Activated T-helper 1 cell treated with anti-CD3 and anti-CD28 coated beads, Interleukin-12 subunit alpha, Interleukin-12 subunit beta, Interleukin-2, Interleukin-4 antibody, amounts not matched to agents 30 ng/mL and 10 ng/mL and 1 ng/mL, durations not matched to agents 14 hours and 24 hours and 36 hours (primary cell): ENCODE measurements at regions not wholly inside any gene's neighbourhood (a gene's known extent, or its start where the extent isn't known, plus 50 kb on each side); places are given as distances from the start of the nearest gene placed in this dataset.
"Not testable (repeated sequence)": the region's sequence is repeated elsewhere in the genome, so short reads cannot be mapped to it uniquely, and the experiment has no call there.

ENCODE experiments used
- DNase-seq: peaks from one replicate; pipeline ENCODE4 v3.0.0; 2021; ENCODE audit warnings: low spot score
- H3K27ac Mint-ChIP-seq: one replicate; pipeline ENCODE4 v1.8.0; 2021; ENCODE audit warnings: mild to moderate bottlenecking, mixed read lengths
- H3K27me3 Mint-ChIP-seq: one replicate; pipeline ENCODE4 v1.8.0; 2022; ENCODE audit warnings: mild to moderate bottlenecking, moderate library complexity, mixed read lengths; ENCODE audit not compliant: insufficient read depth
- H3K36me3 Mint-ChIP-seq: one replicate; pipeline ENCODE4 v1.8.0; 2021; ENCODE audit warnings: low read depth, mixed read lengths
- H3K4me1 Mint-ChIP-seq: one replicate; pipeline ENCODE4 v1.8.0; 2021; ENCODE audit warnings: low read depth, mixed read lengths
- H3K4me3 Mint-ChIP-seq: one replicate; pipeline ENCODE4 v1.8.0; 2021; ENCODE audit warnings: mild to moderate bottlenecking, moderate library complexity, mixed read lengths
- H3K9me3 Mint-ChIP-seq: one replicate; pipeline ENCODE4 v1.8.0; 2021; ENCODE audit warnings: mixed read lengths
- intact Hi-C: fragments of 100-400 bp; cut with micrococcal nuclease; formaldehyde crosslinking; loops from one replicate; pipeline ENCODE4 v1.15.1; 2024

GRCh38 chr13:21868823-21869222, 197.9 kb downstream of the FGF9 start:
- DNase-seq, result no peak
- peaks cover 6% of the 10 kb centered on the region for H3K9me3 Mint-ChIP-seq
- no peaks in the 10 kb centered on the region for H3K36me3 Mint-ChIP-seq
- no peak overlapping the region for H3K4me3 Mint-ChIP-seq
- intact Hi-C loops, result no loop called here
- no peaks in the 10 kb centered on the region for H3K4me1 Mint-ChIP-seq
- peaks cover 3% of the 10 kb centered on the region for H3K27me3 Mint-ChIP-seq
- H3K27ac Mint-ChIP-seq, result no peak overlapping the region

GRCh38 chr13:21871382-21871781, 200.5 kb downstream of the FGF9 start:
- H3K27me3 Mint-ChIP-seq, result peaks cover 3% of the 10 kb centered on the region
- no peak overlapping the region for H3K27ac Mint-ChIP-seq
- H3K9me3 Mint-ChIP-seq, result no peaks in the 10 kb centered on the region
- no peak overlapping the region for H3K4me3 Mint-ChIP-seq
- no peak for DNase-seq
- intact Hi-C loops, result no loop called here
- no peaks in the 10 kb centered on the region for H3K36me3 Mint-ChIP-seq
- H3K4me1 Mint-ChIP-seq, result no peaks in the 10 kb centered on the region

- no peak for DNase-seq
- Mint-ChIP-seq H3K27me3 (peaks cover 3% of the 10 kb centered on the region), H3K27ac (no peak overlapping the region), H3K4me1 (no peaks in the 10 kb centered on the region), H3K4me3 (no peak overlapping the region), H3K36me3 (no peaks in the 10 kb centered on the region), H3K9me3 (no peaks in the 10 kb centered on the region)
- intact Hi-C loops, result no loop called here
Measured at GRCh38 chr13:21871919-21872318, 201.0 kb downstream of the FGF9 start.

GRCh38 chr13:21872795-21873194, 201.9 kb downstream of the FGF9 start:
- no peaks in the 10 kb centered on the region for H3K9me3 Mint-ChIP-seq
- no peak overlapping the region for H3K27ac Mint-ChIP-seq
- intact Hi-C loops, result no loop called here
- DNase-seq, result no peak
- H3K27me3 Mint-ChIP-seq, result peaks cover 3% of the 10 kb centered on the region
- H3K4me1 Mint-ChIP-seq, result no peaks in the 10 kb centered on the region
- H3K4me3 Mint-ChIP-seq, result no peak overlapping the region
- H3K36me3 Mint-ChIP-seq, result no peaks in the 10 kb centered on the region

GRCh38 chr13:21875116-21875515, 204.2 kb downstream of the FGF9 start:
- Mint-ChIP-seq H3K27ac (no peak overlapping the region), H3K4me3 (no peak overlapping the region), H3K27me3 (peaks cover 3% of the 10 kb centered on the region), H3K9me3 (peaks cover 3% of the 10 kb centered on the region), H3K36me3 (no peaks in the 10 kb centered on the region), H3K4me1 (no peaks in the 10 kb centered on the region)
- intact Hi-C loops, result no loop called here
- no peak for DNase-seq

- H3K4me3 Mint-ChIP-seq, result no peak overlapping the region
- no peaks in the 10 kb centered on the region for H3K4me1 Mint-ChIP-seq
- DNase-seq, result no peak
- H3K27me3 Mint-ChIP-seq, result no peaks in the 10 kb centered on the region
- H3K36me3 Mint-ChIP-seq, result no peaks in the 10 kb centered on the region
- peaks cover 3% of the 10 kb centered on the region for H3K9me3 Mint-ChIP-seq
- H3K27ac Mint-ChIP-seq, result no peak overlapping the region
- intact Hi-C loops, result no loop called here
Measured at GRCh38 chr13:21879263-21879914, 208.5 kb downstream of the FGF9 start.

GRCh38 chr13:21882766-21883165, 211.9 kb downstream of the FGF9 start:
- intact Hi-C loops, result no loop called here
- H3K9me3 Mint-ChIP-seq, result peaks cover 3% of the 10 kb centered on the region
- peaks cover 4% of the 10 kb centered on the region for H3K27me3 Mint-ChIP-seq
- H3K4me3 Mint-ChIP-seq, result no peak overlapping the region
- no peaks in the 10 kb centered on the region for H3K36me3 Mint-ChIP-seq
- no peak for DNase-seq
- H3K27ac Mint-ChIP-seq, result no peak overlapping the region
- no peaks in the 10 kb centered on the region for H3K4me1 Mint-ChIP-seq

- no peak overlapping the region for H3K27ac Mint-ChIP-seq
- peaks cover 4% of the 10 kb centered on the region for H3K27me3 Mint-ChIP-seq
- H3K9me3 Mint-ChIP-seq, result peaks cover 3% of the 10 kb centered on the region
- H3K36me3 Mint-ChIP-seq, result no peaks in the 10 kb centered on the region
- H3K4me3 Mint-ChIP-seq, result no peak overlapping the region
- intact Hi-C loops, result no loop called here
- DNase-seq, result no peak
- no peaks in the 10 kb centered on the region for H3K4me1 Mint-ChIP-seq
Measured at GRCh38 chr13:21883713-21884112, 212.8 kb downstream of the FGF9 start.

GRCh38 chr13:21884299-21884909, 213.5 kb downstream of the FGF9 start:
- intact Hi-C loops, result no loop called here

GRCh38 chr13:21884965-21885567, 214.2 kb downstream of the FGF9 start:
- peaks cover 4% of the 10 kb centered on the region for H3K27me3 Mint-ChIP-seq
- H3K27ac Mint-ChIP-seq, result no peak overlapping the region
- no peak overlapping the region for H3K4me3 Mint-ChIP-seq
- no peaks in the 10 kb centered on the region for H3K9me3 Mint-ChIP-seq
- no peak for DNase-seq
- H3K4me1 Mint-ChIP-seq, result no peaks in the 10 kb centered on the region
- H3K36me3 Mint-ChIP-seq, result no peaks in the 10 kb centered on the region
- intact Hi-C loops, result no loop called here

More at GRCh38 chr13:21884299-21884909, 213.5 kb downstream of the FGF9 start:
- Mint-ChIP-seq H3K27ac (no peak overlapping the region), H3K36me3 (no peaks in the 10 kb centered on the region), H3K4me3 (no peak overlapping the region), H3K27me3 (peaks cover 4% of the 10 kb centered on the region), H3K9me3 (peaks cover 3% of the 10 kb centered on the region), H3K4me1 (no peaks in the 10 kb centered on the region)
- DNase-seq, result no peak

- no peaks in the 10 kb centered on the region for H3K9me3 Mint-ChIP-seq
- no peak overlapping the region for H3K27ac Mint-ChIP-seq
- H3K4me3 Mint-ChIP-seq, result no peak overlapping the region
- intact Hi-C loops, result no loop called here
- DNase-seq, result no peak
- no peaks in the 10 kb centered on the region for H3K36me3 Mint-ChIP-seq
- H3K27me3 Mint-ChIP-seq, result peaks cover 4% of the 10 kb centered on the region
- no peaks in the 10 kb centered on the region for H3K4me1 Mint-ChIP-seq
Measured at GRCh38 chr13:21885714-21886224, 214.9 kb downstream of the FGF9 start.

- H3K9me3 Mint-ChIP-seq, result no peaks in the 10 kb centered on the region
- H3K27me3 Mint-ChIP-seq, result peaks cover 4% of the 10 kb centered on the region
- DNase-seq, result no peak
- intact Hi-C loops, result no loop called here
- H3K36me3 Mint-ChIP-seq, result no peaks in the 10 kb centered on the region
- H3K4me3 Mint-ChIP-seq, result no peak overlapping the region
- no peak overlapping the region for H3K27ac Mint-ChIP-seq
- H3K4me1 Mint-ChIP-seq, result peaks cover under 1% of the 10 kb centered on the region
Measured at GRCh38 chr13:21889651-21890050, 218.8 kb downstream of the FGF9 start.

- H3K4me3 Mint-ChIP-seq, DNase-seq, intact Hi-C loops, H3K27me3 Mint-ChIP-seq, H3K4me1 Mint-ChIP-seq, H3K36me3 Mint-ChIP-seq, H3K27ac Mint-ChIP-seq, H3K9me3 Mint-ChIP-seq: not testable (repeated sequence)
Measured at GRCh38 chr13:21890220-21890619, 219.3 kb downstream of the FGF9 start.
